Nephron (organoid): ENCODE measurements at regions not wholly inside any gene's neighbourhood (a gene's known extent, or its start where the extent isn't known, plus 50 kb on each side); places are given as distances from the start of the nearest gene placed in this dataset.

Experiments
- H3K27ac Mint-ChIP-seq, 3 experiments: 2 replicates each; pipeline ENCODE4 v1.8.0; 2020; ENCODE audit warnings: mixed read lengths in 3 of 3, mild to moderate bottlenecking in 2 of 3, moderate library complexity in 1 of 3
- H3K27me3 Mint-ChIP-seq: 2 replicates; pipeline ENCODE4 v1.8.0; 2021; ENCODE audit warnings: low read depth, mild to moderate bottlenecking, moderate library complexity, mixed read lengths
- H3K36me3 Mint-ChIP-seq: 2 replicates; pipeline ENCODE4 v1.8.0; 2020; ENCODE audit warnings: low read depth, mixed read lengths
- H3K4me1 Mint-ChIP-seq: 2 replicates; pipeline ENCODE4 v1.8.0; 2020; ENCODE audit warnings: mixed read lengths
- H3K4me3 Mint-ChIP-seq, 3 experiments: 2 replicates each; pipeline ENCODE4 v1.8.0; 2020; ENCODE audit warnings: mild to moderate bottlenecking in 3 of 3, mixed read lengths in 3 of 3, moderate library complexity in 2 of 3
- H3K9me3 Mint-ChIP-seq: 2 replicates; pipeline ENCODE4 v1.8.0; 2020; ENCODE audit warnings: mixed read lengths
- TF ChIP-seq, protein P1 (sequence below), 3 experiments: fragments of 200-600 bp; sonication (generic); IDR thresholded peaks; one replicate each; pipeline ENCODE4 v1.5.0; 2021; ENCODE audit warnings: antibody characterized with exemption in 3 of 3; ENCODE audit not compliant: unreplicated experiment in 3 of 3

DNA sequence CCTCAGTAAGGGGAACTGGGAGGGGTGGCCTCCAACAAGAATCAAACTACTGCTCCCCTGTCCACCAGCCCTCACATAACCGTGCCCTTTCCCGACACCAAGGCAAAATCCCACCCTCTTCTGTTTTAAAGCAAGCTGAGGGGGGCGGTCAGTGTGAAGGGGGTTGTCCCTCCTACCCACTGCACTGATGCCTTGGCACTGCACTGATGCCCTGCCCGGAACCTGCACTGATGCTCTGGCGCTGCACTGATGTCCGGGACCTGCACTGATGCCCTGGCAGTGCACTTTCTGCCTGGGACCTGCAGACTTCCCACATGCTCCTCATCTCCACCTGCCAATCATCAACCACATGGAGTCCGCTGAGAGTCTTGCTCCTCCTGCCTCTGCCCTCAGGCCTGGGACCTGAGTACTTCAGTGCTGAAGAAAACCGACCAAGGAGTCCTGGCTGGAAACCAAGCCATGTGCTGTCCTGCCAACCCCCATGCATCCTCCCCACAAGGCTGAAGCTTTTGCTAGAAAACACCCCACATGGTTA, 179.5 kb downstream of the SMAD2 start:
- Mint-ChIP-seq H3K4me1 (no peaks in the 10 kb centered on the region), H3K9me3 (no peaks in the 10 kb centered on the region), H3K27ac (no peak overlapping the region), H3K36me3 (no peaks in the 10 kb centered on the region), H3K27me3 (peaks cover 66% of the 10 kb centered on the region), H3K4me3 (no peak overlapping the region)
- TF ChIP-seq, protein P1, sequence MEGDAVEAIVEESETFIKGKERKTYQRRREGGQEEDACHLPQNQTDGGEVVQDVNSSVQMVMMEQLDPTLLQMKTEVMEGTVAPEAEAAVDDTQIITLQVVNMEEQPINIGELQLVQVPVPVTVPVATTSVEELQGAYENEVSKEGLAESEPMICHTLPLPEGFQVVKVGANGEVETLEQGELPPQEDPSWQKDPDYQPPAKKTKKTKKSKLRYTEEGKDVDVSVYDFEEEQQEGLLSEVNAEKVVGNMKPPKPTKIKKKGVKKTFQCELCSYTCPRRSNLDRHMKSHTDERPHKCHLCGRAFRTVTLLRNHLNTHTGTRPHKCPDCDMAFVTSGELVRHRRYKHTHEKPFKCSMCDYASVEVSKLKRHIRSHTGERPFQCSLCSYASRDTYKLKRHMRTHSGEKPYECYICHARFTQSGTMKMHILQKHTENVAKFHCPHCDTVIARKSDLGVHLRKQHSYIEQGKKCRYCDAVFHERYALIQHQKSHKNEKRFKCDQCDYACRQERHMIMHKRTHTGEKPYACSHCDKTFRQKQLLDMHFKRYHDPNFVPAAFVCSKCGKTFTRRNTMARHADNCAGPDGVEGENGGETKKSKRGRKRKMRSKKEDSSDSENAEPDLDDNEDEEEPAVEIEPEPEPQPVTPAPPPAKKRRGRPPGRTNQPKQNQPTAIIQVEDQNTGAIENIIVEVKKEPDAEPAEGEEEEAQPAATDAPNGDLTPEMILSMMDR (IDR thresholded peaks at IDR 0.05; ENCODE audit: unreplicated experiment in 3 of 3), result no peak

DNA sequence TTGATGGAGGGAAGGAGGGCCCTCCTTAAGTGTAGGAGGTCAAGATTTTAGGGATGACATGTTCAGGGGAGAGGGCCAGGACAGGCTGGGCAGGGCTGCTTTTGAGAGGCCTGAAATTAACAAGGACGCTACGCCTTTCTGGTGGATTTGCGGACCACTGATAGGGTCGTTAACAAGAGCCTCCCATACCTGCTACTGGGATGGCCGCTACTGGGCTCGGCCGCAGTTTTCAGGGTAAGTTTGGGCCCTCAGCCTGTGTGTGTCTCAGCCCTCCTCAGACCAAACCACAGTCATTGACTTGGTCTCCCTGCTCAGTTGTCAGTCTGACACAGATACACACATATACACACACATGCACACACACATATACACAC, 180.9 kb downstream of the SMAD2 start:
- no peaks in the 10 kb centered on the region for H3K9me3 Mint-ChIP-seq
- TF ChIP-seq, protein P1 (IDR thresholded peaks at IDR 0.05; ENCODE audit: unreplicated experiment in 3 of 3), result no peak
- peaks cover 65% of the 10 kb centered on the region for H3K27me3 Mint-ChIP-seq
- H3K4me3 Mint-ChIP-seq, result peak overlapping the region in 2 of 3 experiments; percentile 32 to 46
- no peak overlapping the region for H3K27ac Mint-ChIP-seq
- H3K4me1 Mint-ChIP-seq, result no peaks in the 10 kb centered on the region
- H3K36me3 Mint-ChIP-seq, result no peaks in the 10 kb centered on the region

DNA sequence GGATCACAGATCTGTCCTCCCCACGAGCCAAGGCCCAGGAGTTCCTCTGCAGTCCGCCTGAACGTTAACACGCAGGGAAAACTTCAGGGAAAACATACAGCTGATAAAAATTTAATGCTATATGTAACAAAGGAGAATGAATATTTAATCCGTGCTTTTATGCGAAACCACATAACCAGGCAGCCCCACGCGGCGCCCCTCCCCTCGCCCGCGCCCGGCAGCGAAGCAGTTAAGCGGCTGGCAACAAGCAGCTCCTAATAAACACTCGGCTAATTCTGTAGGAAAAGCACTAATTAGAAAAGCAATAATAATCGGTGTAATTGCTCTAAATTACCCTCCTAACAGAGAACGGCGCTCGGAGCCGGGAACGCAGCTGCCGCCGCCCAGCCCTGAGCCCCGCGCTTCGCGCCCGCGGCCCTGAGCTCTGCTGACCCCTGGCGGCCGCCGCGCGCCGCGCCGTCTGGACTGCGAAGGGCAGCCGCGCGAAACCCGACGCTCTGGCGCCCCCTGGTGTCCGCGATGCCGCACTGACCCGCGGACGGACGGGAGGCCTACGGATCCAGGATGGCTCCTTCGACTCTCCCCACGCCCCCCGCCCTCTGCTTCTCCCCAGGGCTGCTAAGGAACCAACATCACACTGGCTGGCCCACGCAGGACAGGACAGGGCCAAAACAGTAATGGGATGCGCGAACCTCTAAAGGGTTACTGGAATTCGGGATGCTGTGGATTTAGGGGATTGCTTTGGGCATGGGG, 181.4 kb downstream of the SMAD2 start:
- Mint-ChIP-seq H3K36me3 (no peaks in the 10 kb centered on the region), H3K27me3 (peaks cover 63% of the 10 kb centered on the region), H3K4me3 (peak overlapping the region; percentile 35 to 70 (median 60)), H3K27ac (no peak overlapping the region), H3K4me1 (no peaks in the 10 kb centered on the region), H3K9me3 (no peaks in the 10 kb centered on the region)
- TF ChIP-seq, protein P1 (IDR thresholded peaks at IDR 0.05; ENCODE audit: unreplicated experiment in 3 of 3), result peak; percentile 100

DNA sequence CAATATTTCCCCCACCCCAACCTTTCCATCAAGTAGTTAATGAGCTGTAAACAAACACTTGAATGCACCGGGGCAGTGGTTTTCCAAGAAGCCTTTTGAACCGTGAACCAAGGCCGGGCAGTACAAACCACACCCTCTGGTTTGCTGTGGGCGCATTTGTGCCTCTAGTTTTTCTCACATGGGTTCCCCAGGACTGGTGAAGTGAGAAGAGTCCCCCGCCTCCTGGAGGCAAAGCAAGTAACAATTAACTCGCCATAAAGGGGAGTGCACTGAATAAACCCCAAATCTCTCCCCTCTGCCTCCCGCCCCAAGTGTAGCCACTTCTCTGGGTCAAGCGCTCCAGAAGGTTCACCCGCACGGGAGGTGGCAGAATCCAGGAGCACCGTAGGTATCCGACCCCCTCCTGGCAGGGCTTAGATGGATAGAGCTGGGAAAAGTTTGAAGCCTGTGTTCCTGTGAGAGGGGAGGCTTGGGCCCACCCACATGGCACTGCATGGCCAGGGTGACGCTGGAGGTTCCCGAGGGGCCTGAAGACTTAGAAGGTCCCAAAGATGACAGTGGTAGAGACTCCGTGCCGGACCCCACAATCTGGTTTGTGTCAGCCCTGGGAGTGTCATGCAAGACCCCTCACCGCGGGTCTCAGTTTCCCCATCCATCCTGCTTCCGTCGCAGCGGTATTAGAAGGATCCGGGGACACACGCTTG, 182.2 kb downstream of the SMAD2 start:
- no peaks in the 10 kb centered on the region for H3K4me1 Mint-ChIP-seq
- TF ChIP-seq, protein P1 (IDR thresholded peaks at IDR 0.05; ENCODE audit: unreplicated experiment in 3 of 3), result no peak
- H3K27me3 Mint-ChIP-seq, result peaks cover 64% of the 10 kb centered on the region
- peak overlapping the region; percentile 35 to 70 (median 60) for H3K4me3 Mint-ChIP-seq
- no peak overlapping the region for H3K27ac Mint-ChIP-seq
- H3K36me3 Mint-ChIP-seq, result no peaks in the 10 kb centered on the region
- H3K9me3 Mint-ChIP-seq, result no peaks in the 10 kb centered on the region

DNA sequence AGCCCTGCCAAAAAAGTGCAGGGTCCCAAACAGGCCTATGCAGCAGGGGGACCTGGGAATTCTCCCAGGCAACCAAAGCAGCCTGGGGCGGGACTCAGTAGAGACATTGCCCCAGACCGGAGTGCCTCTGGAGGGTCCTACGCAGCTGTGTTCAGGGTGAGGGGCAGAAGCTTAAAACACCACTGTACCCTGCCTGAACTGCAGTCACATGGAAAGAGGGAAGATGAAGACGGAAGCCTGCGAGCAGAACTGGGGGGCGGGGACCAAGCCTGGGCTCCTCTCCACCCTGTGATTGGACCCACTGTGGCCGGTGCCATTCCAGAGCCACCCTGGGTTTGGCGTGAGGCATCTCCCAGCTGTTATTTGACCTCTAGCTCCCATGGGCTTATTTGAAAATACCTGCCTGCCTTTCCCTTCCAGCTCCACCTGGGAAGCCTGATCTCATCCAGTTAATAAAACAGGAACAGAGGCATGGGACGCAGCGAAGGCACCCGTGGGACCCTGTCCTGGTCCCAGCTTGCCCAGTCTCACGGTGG, 183.1 kb downstream of the SMAD2 start:
- peaks cover 63% of the 10 kb centered on the region for H3K27me3 Mint-ChIP-seq
- no peak overlapping the region for H3K4me3 Mint-ChIP-seq
- H3K36me3 Mint-ChIP-seq, result no peaks in the 10 kb centered on the region
- no peaks in the 10 kb centered on the region for H3K9me3 Mint-ChIP-seq
- H3K4me1 Mint-ChIP-seq, result no peaks in the 10 kb centered on the region
- TF ChIP-seq, protein P1 (IDR thresholded peaks at IDR 0.05; ENCODE audit: unreplicated experiment in 3 of 3), result no peak
- H3K27ac Mint-ChIP-seq, result no peak overlapping the region
